BJ (cell line): ENCODE measurements at regions not wholly inside any gene's neighbourhood (a gene's known extent, or its start where the extent isn't known, plus 50 kb on each side); places are given as distances from the start of the nearest gene placed in this dataset.

Experiments
- CTCF ChIA-PET: fragments of 350-600 bp; formaldehyde crosslinking; extraction: SDS; loops from one replicate; lab custom pipeline; 2021; ENCODE audit warnings: antibody characterized with exemption, inconsistent platforms; lab: Yijun Ruan, JAX
- POLR2A ChIA-PET: fragments of 300-600 bp; sonication (Branson Sonifier 250); formaldehyde crosslinking; extraction: SDS; loops from one replicate; lab custom pipeline; 2021; ENCODE audit warnings: antibody characterized with exemption; lab: Charles Lee
- DNase-seq: peaks from one replicate; pipeline ENCODE4 v3.0.0-alpha.2; 2011; ENCODE audit warnings: low read depth
- H3K27me3 ChIP-seq: 2 replicates; pipeline ENCODE4 v1.6.0; 2011; ENCODE audit warnings: low read length; ENCODE audit not compliant: control insufficient read depth, insufficient read depth
- H3K36me3 ChIP-seq: 2 replicates; pipeline ENCODE4 v1.5.1; 2011; ENCODE audit warnings: low read length; ENCODE audit not compliant: control insufficient read depth, insufficient read depth
- H3K4me3 ChIP-seq: 2 replicates; pipeline ENCODE4 v1.5.1; 2011; ENCODE audit warnings: low read depth, mild to moderate bottlenecking, control low read depth, low read length
- CTCF ChIP-seq: IDR thresholded peaks from 2 replicates; pipeline ENCODE4 v1.5.1; 2011; ENCODE audit warnings: low read depth, mild to moderate bottlenecking, control low read depth, inconsistent platforms, low read length, moderate library complexity; ENCODE audit not compliant: insufficient read depth

- Histone ChIP-seq H3K4me3 (no peak overlapping the region), H3K27me3 (no peaks in the 10 kb centered on the region), H3K36me3 (no peaks in the 10 kb centered on the region)
- DNase-seq, result no peak
- TF ChIP-seq CTCF, result no peak
- ChIA-PET POLR2A (no interaction called here), CTCF (no interaction called here)
Measured at GRCh38 chr4:12324965-12325364, 896.3 kb upstream of the HS3ST1 start.

- CTCF ChIA-PET, result no interaction called here
- Histone ChIP-seq H3K4me3 (no peak overlapping the region), H3K36me3 (no peaks in the 10 kb centered on the region), H3K27me3 (no peaks in the 10 kb centered on the region)
- no peak for TF ChIP-seq CTCF
- POLR2A ChIA-PET, result no interaction called here
- no peak for DNase-seq
Measured at GRCh38 chr4:12319765-12320164, 891.1 kb upstream of the HS3ST1 start.

DNA sequence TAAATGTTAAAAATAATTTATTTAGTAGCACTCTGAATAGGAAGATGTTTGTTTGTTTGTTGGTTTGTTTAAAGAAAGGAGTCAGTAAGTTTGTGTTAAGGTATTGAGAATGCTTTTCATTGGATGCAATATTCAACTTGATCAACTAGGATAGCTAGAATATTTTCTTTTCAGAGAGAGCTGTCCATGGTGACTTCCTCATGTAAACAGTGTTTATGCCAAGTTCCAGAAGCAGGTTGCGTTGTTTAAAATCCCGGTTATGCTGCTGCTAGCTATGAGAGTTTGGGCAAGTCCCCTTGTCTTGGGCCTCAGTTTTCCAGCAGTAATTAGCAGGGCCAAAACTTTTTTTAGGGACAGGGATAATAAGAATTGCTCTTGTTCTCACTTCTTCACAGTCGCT lies 876.2 kb upstream of the HS3ST1 start:
- Histone ChIP-seq H3K36me3 (no peaks in the 10 kb centered on the region), H3K27me3 (no peaks in the 10 kb centered on the region), H3K4me3 (no peak overlapping the region)
- no peak for DNase-seq
- TF ChIP-seq CTCF, result no peak
- ChIA-PET CTCF (no interaction called here), POLR2A (no interaction called here)

- Histone ChIP-seq H3K27me3 (no peaks in the 10 kb centered on the region), H3K36me3 (no peaks in the 10 kb centered on the region), H3K4me3 (no peak overlapping the region)
- no peak for TF ChIP-seq CTCF
- ChIA-PET POLR2A (no interaction called here), CTCF (no interaction called here)
- no peak for DNase-seq
Measured at GRCh38 chr4:12296366-12296765, 867.7 kb upstream of the HS3ST1 start.

- no peak for DNase-seq
- TF ChIP-seq CTCF, result no peak
- CTCF ChIA-PET, result no interaction called here
- POLR2A ChIA-PET, result no interaction called here
- H3K4me3 ChIP-seq, result no peak overlapping the region
- no peaks in the 10 kb centered on the region for H3K36me3 ChIP-seq
- H3K27me3 ChIP-seq, result no peaks in the 10 kb centered on the region
Measured at GRCh38 chr4:12293906-12294525, 865.3 kb upstream of the HS3ST1 start.
